ENCODE measurements at regions not wholly inside any gene's neighbourhood (a gene's known extent, or its start where the extent isn't known, plus 50 kb on each side); places are given as distances from the start of the nearest gene placed in this dataset.
"Not testable (repeated sequence)": the region's sequence is repeated elsewhere in the genome, so short reads cannot be mapped to it uniquely, and the experiment has no call there.

DNA sequence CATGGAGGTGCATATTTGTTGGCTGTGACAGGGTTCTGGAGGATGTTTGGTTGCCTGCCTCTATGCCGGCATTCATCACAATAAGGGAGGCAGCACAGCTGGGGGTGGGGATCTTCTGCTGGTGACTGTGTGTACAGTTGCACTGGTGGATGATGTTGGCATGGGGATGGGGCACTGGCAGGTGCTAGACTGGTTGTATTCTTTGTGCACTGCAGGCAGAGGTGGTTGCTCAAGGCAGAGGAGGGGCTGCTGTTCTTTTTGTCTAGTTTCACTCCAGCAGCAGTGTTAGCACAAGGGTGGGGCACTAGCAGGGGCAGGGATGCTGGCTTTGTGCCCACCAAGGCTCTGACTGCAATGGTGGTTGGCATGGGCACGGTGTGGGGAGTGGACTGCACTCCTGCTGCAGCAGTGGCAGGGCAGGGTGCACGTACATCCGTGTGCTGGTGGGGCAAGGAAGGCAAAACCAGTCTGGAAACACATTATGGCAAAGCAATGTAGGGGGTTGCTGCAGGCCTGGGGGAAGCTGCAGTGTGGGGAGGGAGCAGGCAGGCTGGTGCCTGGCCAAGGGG is 69.3 kb downstream of the ISOC1 start:
- no peak for DNase-seq

- DNase-seq = no peak
These were observed 75.5 kb downstream of the ISOC1 start for GRCh38 chr5:129170050-129170449.

DNA sequence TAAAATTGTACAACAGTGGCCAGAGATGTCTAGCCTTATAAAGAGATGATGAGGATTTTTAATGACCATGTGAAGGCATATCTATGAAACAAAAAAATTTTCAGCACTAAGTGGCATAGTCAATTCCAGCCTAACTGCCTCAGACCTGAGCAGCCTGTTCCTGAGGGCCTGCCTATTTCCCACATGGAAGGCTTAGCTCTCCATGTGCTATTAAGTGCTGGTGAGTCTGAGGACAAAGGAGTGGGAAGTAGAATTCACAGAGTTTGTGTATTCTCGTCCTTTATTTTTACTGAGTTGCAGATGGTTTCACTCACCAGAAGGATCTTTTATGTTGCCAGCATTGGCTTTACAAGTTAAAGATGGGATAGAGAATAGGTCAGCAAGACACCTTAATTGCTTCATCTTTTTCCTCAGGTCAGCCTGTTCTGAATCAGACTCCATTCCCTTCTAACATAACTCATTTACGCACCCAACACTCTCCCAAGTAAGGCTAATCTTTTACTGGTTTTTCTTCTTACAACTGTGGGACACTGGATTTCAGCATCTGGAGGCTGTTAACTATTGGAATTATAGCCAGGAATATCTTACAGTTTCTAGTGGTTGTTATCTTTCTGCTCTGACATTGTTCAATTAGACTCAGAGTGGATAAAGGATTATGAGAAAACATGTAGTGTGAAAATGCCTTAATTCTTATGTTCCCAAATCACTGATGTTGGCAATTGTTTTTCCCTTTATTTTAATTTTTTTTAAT is 76.8 kb downstream of the ISOC1 start:
- DNase-seq = no peak

DNA sequence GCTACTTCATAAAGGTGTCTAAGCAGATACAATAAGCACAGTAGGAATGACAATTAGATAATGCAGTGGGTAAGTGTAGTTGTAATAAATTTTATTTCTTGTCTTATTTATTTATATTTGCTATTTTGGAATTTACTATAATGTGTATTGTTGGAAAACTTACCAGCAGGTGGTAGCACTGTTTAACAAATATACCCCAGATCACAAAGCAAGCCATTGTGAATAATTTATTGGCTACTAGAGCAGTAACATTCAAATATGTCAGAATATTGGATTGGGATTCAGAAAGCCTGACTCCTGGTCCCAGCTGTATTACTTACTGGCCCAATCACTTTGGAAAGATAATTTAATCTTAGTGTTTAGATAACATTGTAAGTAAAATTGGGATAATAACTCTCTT is 78.0 kb downstream of the ISOC1 start:
- peak; percentile 3 for DNase-seq

DNA sequence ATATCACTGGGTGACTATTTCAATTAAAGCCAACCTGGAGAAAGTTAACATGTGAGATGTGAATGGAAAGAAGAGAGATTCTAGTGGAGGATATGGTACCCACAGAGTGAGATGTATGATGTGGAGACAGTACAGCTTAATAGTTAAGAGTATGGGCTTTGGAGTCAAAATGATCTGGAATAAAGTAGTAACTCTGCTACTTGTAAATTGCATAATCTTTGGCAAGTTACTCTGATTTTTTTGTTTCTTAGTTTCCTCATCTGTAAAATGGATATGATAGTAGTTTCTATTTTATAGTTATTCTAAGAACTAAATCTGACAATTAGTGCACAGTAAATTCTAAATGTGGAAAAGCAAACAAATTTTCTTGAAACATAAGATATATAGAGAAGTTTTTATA is 79.2 kb downstream of the ISOC1 start:
- DNase-seq = no peak

GRCh38 chr5:129174480-129174879 is 79.9 kb downstream of the ISOC1 start:
- no peak for DNase-seq

GRCh38 chr5:129177451-129177850 is 82.9 kb downstream of the ISOC1 start:
- no peak for DNase-seq

DNA sequence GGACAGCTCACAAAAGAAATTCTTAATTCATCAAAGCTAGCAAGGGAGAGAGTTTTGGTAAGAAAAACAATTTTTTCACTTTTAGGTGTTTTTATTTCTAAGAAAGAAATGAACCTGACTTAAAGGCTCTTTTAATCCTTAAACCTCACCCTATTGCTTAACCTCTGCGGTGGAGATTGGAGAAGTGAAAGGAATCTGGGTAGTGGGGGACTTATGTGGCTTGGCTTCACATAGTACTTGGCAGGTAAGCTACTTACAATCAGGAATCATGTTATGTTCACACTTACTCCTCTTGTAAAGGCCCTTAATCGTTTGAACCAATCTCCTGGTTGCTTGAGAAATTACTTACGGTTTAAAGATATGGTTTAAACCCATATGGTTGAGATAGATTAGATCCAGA is 104.8 kb downstream of the ISOC1 start:
- no peak for DNase-seq

GRCh38 chr5:129204525-129204924 is 110.0 kb downstream of the ISOC1 start:
- no peak for DNase-seq

- no peak for DNase-seq
These were observed 121.5 kb downstream of the ISOC1 start for GRCh38 chr5:129216001-129216400.

DNA sequence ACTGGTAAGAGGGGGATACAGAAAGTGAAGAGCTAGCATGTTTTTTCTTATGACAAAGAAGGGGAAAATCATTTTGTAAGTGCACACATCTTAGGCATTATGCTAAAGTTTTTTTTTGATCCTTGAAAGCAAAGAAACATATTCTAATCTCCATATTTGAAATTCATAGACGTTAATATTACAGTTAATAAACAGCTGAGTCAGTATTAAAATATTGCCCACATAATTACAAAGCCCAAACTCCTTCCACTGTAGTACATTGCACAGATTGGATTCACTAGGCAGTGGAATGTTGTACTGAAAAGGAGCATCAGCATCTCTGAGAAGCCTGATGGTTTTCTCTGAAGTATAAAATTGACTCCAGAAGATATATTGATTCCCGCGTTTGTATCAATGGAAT is 122.6 kb downstream of the ISOC1 start:
- DNase-seq = no peak

DNA sequence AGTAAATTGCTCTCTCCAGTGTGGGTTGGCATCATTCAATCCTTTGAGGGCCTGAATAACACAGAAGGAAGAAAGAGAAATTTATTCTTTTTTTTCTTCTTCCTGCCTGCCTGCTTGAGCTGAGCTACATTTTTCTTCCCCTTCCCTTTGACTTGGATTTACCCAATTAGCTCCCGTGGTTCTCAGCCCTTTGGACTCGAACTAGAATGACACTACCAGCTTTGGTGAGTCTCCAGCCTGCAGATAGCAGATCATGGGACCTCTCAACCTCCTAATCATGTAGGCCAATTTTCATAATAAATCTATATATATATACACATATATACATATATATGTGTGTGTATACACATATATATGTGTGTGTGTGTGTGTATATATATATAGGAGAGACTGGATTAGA is 128.6 kb downstream of the ISOC1 start:
- no peak for DNase-seq

DNA sequence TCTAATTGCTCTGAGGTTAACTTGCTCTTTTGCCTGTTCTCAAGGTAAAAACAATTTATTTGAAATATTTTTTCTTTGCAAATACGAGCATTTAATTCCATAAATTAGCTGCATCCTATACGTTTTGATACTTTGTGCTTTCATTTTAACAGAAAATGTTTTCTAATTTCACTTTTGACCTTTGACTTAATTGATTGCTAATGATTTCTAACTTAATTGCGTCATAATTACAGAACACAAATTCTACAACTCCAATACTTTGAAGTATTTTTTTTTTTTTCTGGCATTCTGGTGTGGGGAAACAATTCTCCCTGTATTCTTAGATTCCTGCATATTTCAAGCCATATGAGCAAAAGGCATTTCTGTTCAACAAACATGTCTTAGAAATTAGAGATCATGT is 134.0 kb downstream of the ISOC1 start:
- no peak for DNase-seq

GRCh38 chr5:129241755-129242154 is 147.2 kb downstream of the ISOC1 start:
- DNase-seq = no peak

GRCh38 chr5:129243039-129243438 is 148.5 kb downstream of the ISOC1 start:
- no peak for DNase-seq

DNA sequence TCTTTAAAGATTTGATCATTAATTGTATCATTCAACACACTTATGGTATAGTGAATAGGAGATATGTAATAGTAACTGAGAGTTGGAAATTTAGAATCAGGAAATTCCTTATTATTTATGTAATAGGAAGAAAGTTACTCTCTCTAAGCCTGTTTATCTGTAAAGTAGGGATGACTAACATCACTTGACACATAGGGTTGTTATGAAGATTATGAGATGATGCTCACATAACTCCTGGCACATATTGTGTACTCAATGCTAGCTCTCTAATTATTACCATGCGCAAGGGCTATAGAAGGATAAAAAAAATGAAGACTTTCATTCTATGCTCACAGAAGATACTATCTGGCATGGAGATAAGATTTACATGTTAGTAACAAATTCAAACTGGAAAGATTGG is 149.9 kb downstream of the ISOC1 start:
- DNase-seq = no peak

DNA sequence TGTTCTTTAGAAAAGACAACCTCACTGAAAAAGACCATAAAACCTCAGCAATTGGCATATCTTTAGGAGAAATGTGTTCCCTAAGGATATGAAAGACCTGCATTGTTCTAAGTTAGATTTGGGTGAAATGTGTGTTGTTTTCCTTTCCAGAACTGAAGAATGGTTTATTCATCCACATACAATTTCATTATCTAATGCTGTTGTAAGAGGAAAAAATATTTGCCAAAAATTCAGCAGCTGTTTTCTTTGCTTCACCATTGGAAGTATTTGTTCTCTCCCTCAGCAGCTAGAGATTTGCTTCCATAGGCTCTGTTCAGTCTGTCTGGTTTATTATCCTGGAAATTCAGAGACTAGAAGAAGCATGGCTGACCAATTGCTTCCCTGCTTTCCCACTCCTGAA is 150.9 kb downstream of the ISOC1 start:
- no peak for DNase-seq

GRCh38 chr5:129246088-129246487 is 151.5 kb downstream of the ISOC1 start:
- DNase-seq = no peak

- no peak for DNase-seq
These were observed 155.3 kb downstream of the ISOC1 start for GRCh38 chr5:129249886-129250285.

GRCh38 chr5:129271308-129271707 is 176.8 kb downstream of the ISOC1 start:
- peak; percentile 9 for DNase-seq

- no peak for DNase-seq
These were observed 176.1 kb upstream of the ADAMTS19 start for GRCh38 chr5:129284010-129284409.

DNA sequence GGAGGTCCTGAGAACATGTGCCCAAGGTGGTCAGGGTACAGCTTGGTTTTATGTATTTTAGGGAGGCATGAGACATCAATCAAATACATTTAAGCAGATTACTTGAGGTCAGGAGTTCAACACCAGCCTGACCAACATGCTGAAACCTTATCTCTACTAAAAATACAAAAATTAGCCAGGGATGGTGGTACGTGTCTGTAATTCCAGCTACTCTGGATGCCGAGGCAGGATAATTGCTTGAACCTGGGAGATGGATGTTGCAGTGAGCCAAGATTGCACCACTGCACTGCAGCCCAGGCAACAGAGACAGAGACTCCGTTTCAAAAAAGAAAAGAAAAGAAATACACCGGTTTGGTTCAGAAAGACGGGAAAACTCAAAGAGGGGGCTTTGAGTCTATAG is 165.9 kb upstream of the ADAMTS19 start:
- DNase-seq = not testable (repeated sequence)

- no peak for DNase-seq
These were observed 153.4 kb upstream of the ADAMTS19 start for GRCh38 chr5:129306725-129307124.

DNA sequence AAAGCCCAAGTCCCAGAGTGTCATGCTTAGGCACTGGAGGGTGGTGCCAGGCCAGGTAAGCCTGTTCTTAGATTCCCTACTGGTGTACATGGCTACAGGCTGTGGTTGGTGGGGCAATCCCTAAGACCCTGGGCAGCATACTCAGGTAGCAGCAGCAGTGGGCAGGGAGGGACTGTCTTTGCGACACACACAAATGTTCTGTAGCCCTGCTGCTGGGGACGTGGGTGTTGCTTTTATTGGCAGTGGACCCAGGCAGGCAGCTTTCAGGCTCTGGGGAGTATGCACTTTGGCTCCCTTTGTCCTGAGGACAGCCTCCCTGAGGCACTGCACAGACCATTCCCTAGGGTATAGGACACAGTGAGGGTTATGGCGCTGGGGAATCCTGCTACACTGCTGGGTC is 137.1 kb upstream of the ADAMTS19 start:
- no peak for DNase-seq

- DNase-seq = no peak
These were observed 118.8 kb upstream of the ADAMTS19 start for GRCh38 chr5:129341306-129341705.

Data from hematopoietic multipotent progenitor cell treated with erythropoietin and hydrocortisone succinate and interleukin-3 and kit ligand, for 8 days (in vitro differentiated cells).